ENCODE measurements at regions not wholly inside any gene's neighbourhood (a gene's known extent, or its start where the extent isn't known, plus 50 kb on each side); places are given as distances from the start of the nearest gene placed in this dataset.

DNA sequence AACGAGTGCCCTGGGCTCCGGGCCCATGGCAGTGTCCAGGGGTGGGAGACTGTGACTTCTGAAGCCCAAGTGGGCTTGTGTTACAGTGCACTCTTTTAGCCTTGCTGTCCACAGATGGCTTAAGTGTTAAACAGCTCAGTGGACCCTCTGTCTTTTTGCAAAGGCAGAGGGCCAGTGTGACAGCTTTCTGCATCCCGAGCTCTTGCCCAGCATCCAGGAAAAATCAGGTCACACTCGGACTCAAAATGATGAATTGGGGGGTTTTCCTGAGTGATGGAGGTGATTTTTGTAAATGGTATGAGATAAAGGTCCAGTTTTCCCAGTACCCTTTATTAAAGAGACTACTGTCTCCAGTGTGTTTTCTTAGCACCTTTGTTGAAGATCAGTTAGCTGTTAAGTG, 321.3 kb upstream of the GRAMD2B start:
- BruUV-seq (replicated peaks): no TSS peak
- CTCF ChIA-PET: no interaction called here
- no peaks in the 10 kb centered on the region for H3K9me3 ChIP-seq (ENCODE audit: control insufficient read depth, insufficient read depth, low read depth, low read length)
- intact Hi-C loops (cut with micrococcal nuclease; ENCODE audit: unreplicated experiment): no loop called here
- H3K4me1 ChIP-seq (ENCODE audit: control insufficient read depth, insufficient read depth, low read length): no peaks in the 10 kb centered on the region; the same call in 1 of the 2 replicates
- H3K36me3 ChIP-seq (ENCODE audit: control insufficient read depth, insufficient read depth, low read length): no peaks in the 10 kb centered on the region
- no peak for DNase-seq (ENCODE audit: low read depth, low spot score)
- POLR2A ChIA-PET: no interaction called here
- ATAC-seq: no peak
- TF ChIP-seq TCF7L2 (IDR thresholded peaks at IDR 0.05; ENCODE audit: low read depth, low read length): no peak
- TF ChIP-seq POLR2AphosphoS5 (IDR thresholded peaks at IDR 0.05; ENCODE audit: low read depth, low read length): no peak
- no peak for TF ChIP-seq SIN3A (IDR thresholded peaks at IDR 0.05; ENCODE audit: borderline replicate concordance, insufficient read depth, low read depth, low read length)
- no peak for TF ChIP-seq REST (IDR thresholded peaks at IDR 0.05; ENCODE audit: insufficient read depth in 1 of 2, low read depth in 2 of 2, low read length in 1 of 2)
- TF ChIP-seq, protein P1, sequence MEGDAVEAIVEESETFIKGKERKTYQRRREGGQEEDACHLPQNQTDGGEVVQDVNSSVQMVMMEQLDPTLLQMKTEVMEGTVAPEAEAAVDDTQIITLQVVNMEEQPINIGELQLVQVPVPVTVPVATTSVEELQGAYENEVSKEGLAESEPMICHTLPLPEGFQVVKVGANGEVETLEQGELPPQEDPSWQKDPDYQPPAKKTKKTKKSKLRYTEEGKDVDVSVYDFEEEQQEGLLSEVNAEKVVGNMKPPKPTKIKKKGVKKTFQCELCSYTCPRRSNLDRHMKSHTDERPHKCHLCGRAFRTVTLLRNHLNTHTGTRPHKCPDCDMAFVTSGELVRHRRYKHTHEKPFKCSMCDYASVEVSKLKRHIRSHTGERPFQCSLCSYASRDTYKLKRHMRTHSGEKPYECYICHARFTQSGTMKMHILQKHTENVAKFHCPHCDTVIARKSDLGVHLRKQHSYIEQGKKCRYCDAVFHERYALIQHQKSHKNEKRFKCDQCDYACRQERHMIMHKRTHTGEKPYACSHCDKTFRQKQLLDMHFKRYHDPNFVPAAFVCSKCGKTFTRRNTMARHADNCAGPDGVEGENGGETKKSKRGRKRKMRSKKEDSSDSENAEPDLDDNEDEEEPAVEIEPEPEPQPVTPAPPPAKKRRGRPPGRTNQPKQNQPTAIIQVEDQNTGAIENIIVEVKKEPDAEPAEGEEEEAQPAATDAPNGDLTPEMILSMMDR (IDR thresholded peaks at IDR 0.05): no peak
- no peak overlapping the region for H3K4me3 ChIP-seq (ENCODE audit: low read depth in 2 of 2, low read length in 2 of 2)
- no peaks in the 10 kb centered on the region for H3K27me3 ChIP-seq (ENCODE audit: control insufficient read depth, insufficient read depth, low read length)
- H3K27ac ChIP-seq (ENCODE audit: low read length): no peak overlapping the region
- in situ Hi-C loops (cut with HindIII; ENCODE audit: low pct_unique_long_range_greater_than_20kb, low sequenced_read_pairs): no loop called here

GRCh38 chr5:126103050-126103449, 320.2 kb upstream of the GRAMD2B start:
- CTCF ChIA-PET: no interaction called here
- Histone ChIP-seq H3K27me3 (ENCODE audit: control insufficient read depth, insufficient read depth, low read length) (no peaks in the 10 kb centered on the region), H3K36me3 (ENCODE audit: control insufficient read depth, insufficient read depth, low read length) (no peaks in the 10 kb centered on the region), H3K4me1 (ENCODE audit: control insufficient read depth, insufficient read depth, low read length) (no peaks in the 10 kb centered on the region; the same call in 1 of the 2 replicates), H3K4me3 (ENCODE audit: low read depth in 2 of 2, low read length in 2 of 2) (no peak overlapping the region), H3K9me3 (ENCODE audit: control insufficient read depth, insufficient read depth, low read depth, low read length) (no peaks in the 10 kb centered on the region), H3K27ac (ENCODE audit: low read length) (no peak overlapping the region)
- in situ Hi-C loops (cut with HindIII; ENCODE audit: low pct_unique_long_range_greater_than_20kb, low sequenced_read_pairs) (no loop called here), intact Hi-C loops (cut with micrococcal nuclease; ENCODE audit: unreplicated experiment) (no loop called here)
- BruUV-seq (replicated peaks): no TSS peak
- ATAC-seq (no peak), DNase-seq (ENCODE audit: low read depth, low spot score) (no peak)
- no peak for TF ChIP-seq SIN3A (IDR thresholded peaks at IDR 0.05; ENCODE audit: borderline replicate concordance, insufficient read depth, low read depth, low read length)
- TF ChIP-seq, protein P1 (IDR thresholded peaks at IDR 0.05): no peak
- no peak for TF ChIP-seq TCF7L2 (IDR thresholded peaks at IDR 0.05; ENCODE audit: low read depth, low read length)
- no peak for TF ChIP-seq REST (IDR thresholded peaks at IDR 0.05; ENCODE audit: insufficient read depth in 1 of 2, low read depth in 2 of 2, low read length in 1 of 2)
- no peak for TF ChIP-seq POLR2AphosphoS5 (IDR thresholded peaks at IDR 0.05; ENCODE audit: low read depth, low read length)
- POLR2A ChIA-PET: no interaction called here
